K562 (cell line): ENCODE measurements at regions not wholly inside any gene's neighbourhood (a gene's known extent, or its start where the extent isn't known, plus 50 kb on each side); places are given as distances from the start of the nearest gene placed in this dataset.

Source experiments
- ATAC-seq: fragments of 200-7000 bp; cut with Tn5 transposase; 3 replicates; pipeline ENCODE4 v1.9.1; 2020; ENCODE audit warnings: moderate library complexity
- BruUV-seq: library from RNA; stranded (reverse); fragments of 400-500 nt; replicated peaks from 2 replicates; lab custom pipeline; 2021; lab: Mats Ljungman, UMichigan
- CTCF ChIA-PET: fragments of 300-600 bp; formaldehyde crosslinking; extraction: SDS; loops from one replicate; lab custom pipeline; 2021; ENCODE audit warnings: low intra/inter-chr PET ratio; lab: Yijun Ruan, JAX
- POLR2A ChIA-PET: fragments of 300-600, 350-650 bp; sonication (Branson Sonifier 250); formaldehyde crosslinking; extraction: SDS; loops from one replicate; lab custom pipeline; 2021; ENCODE audit warnings: antibody characterized with exemption, inconsistent platforms; lab: Yijun Ruan, JAX
- DNase-seq, 4 experiments: peaks; one replicate each; pipeline versions ENCODE4 v3.0.0 to v3.0.0-alpha.2; 2011 to 2018; ENCODE audit warnings: low spot score in 3 of 4, mixed read lengths in 3 of 4; ENCODE audit errors: extremely low read depth in 1 of 4
- FAIRE-seq: peaks from 2 replicates; lab custom pipeline; 2011; peaks lifted over from hg19 to GRCh38; lab: Jason Lieb, UNC
- H2AFZ ChIP-seq: 2 replicates; pipeline ENCODE4 v1.6.0; 2011; ENCODE audit warnings: low read depth, low read length, control low read depth, inconsistent platforms
- H3K27ac ChIP-seq: fragments of 200-600 bp; 3 replicates; pipeline ENCODE4 v1.8.0; 2011; ENCODE audit warnings: low read depth, mild to moderate bottlenecking, control low read depth, inconsistent platforms, low read length, moderate library complexity, mixed read lengths; ENCODE audit errors: extremely low read depth
- H3K27me3 ChIP-seq, 2 experiments: fragments of 300-600 bp in 1 of 2; 2 replicates in 1 of 2; 3 replicates in 1 of 2; pipeline versions ENCODE4 v1.6.0 to v1.8.0; 2011; ENCODE audit warnings: inconsistent platforms in 2 of 2, low read length in 2 of 2, mild to moderate bottlenecking in 1 of 2, mixed read lengths in 1 of 2, moderate library complexity in 1 of 2; ENCODE audit not compliant: control insufficient read depth in 2 of 2, insufficient read depth in 2 of 2
- H3K36me3 ChIP-seq: fragments of 300-600 bp; 3 replicates; pipeline ENCODE4 v1.8.0; 2011; ENCODE audit warnings: mild to moderate bottlenecking, low read length, inconsistent platforms; ENCODE audit not compliant: control insufficient read depth, insufficient read depth
- H3K4me1 ChIP-seq, 2 experiments: fragments of 200-600 bp in 1 of 2; replicated peaks in 1 of 2; 2 replicates in 1 of 2; 3 replicates in 1 of 2; pipeline versions ENCODE4 v1.5.1 to v1.8.0; 2011; ENCODE audit warnings: inconsistent platforms in 2 of 2, low read length in 2 of 2, mild to moderate bottlenecking in 1 of 2, mixed read lengths in 1 of 2, moderate library complexity in 1 of 2; ENCODE audit not compliant: control insufficient read depth in 2 of 2, insufficient read depth in 2 of 2
- H3K4me2 ChIP-seq: 2 replicates; pipeline ENCODE4 v1.6.1; 2011; ENCODE audit warnings: low read length, control low read depth, inconsistent platforms, mixed read lengths; ENCODE audit not compliant: insufficient read depth
- H3K4me3 ChIP-seq: fragments of 200-600 bp; sonication (generic), shearing (Covaris generic); 2 replicates; pipeline ENCODE4 v1.5.1; 2016; ENCODE audit warnings: control low read depth, inconsistent platforms
- H3K79me2 ChIP-seq: fragments of 200-600 bp; 3 replicates; pipeline ENCODE4 v1.8.0; 2011; ENCODE audit warnings: low read length, inconsistent platforms; ENCODE audit not compliant: control insufficient read depth, insufficient read depth
- H3K9ac ChIP-seq, 2 experiments: 2 replicates each; pipeline versions ENCODE4 v1.6.0 to v1.6.1; 2011; ENCODE audit warnings: low read depth in 2 of 2, low read length in 2 of 2, control low read depth in 1 of 2, inconsistent platforms in 1 of 2, mild to moderate bottlenecking in 1 of 2, mixed read lengths in 1 of 2; ENCODE audit not compliant: insufficient read depth in 1 of 2
- H3K9me1 ChIP-seq: one replicate; pipeline ENCODE4 v1.6.0; 2011; ENCODE audit warnings: inconsistent platforms, mild to moderate bottlenecking, low read length, moderate library complexity; ENCODE audit not compliant: control insufficient read depth, insufficient read depth
- H3K9me3 ChIP-seq: replicated peaks from 2 replicates; pipeline ENCODE4 v1.5.1; 2011; ENCODE audit warnings: low read depth, low read length, inconsistent platforms; ENCODE audit not compliant: control insufficient read depth, insufficient read depth
- H4K20me1 ChIP-seq: replicated peaks from 2 replicates; pipeline ENCODE4 v1.6.1; 2011; ENCODE audit warnings: low read length, inconsistent platforms, mixed read lengths; ENCODE audit not compliant: control insufficient read depth, insufficient read depth
- CHAMP1 ChIP-seq: fragments of 450-650 bp; IDR thresholded peaks from 2 replicates; pipeline ENCODE4 v1.6.1; 2016; ENCODE audit warnings: mild to moderate bottlenecking
- SRSF3 ChIP-seq: fragments of 200-400 bp; formaldehyde crosslinking; IDR thresholded peaks from 2 replicates; pipeline ENCODE4 v1.6.1; 2016; ENCODE audit warnings: mild to moderate bottlenecking, low read length, moderate library complexity; ENCODE audit not compliant: insufficient read depth
- ZFP36 ChIP-seq: fragments of 150-350 bp; IDR thresholded peaks from 2 replicates; pipeline ENCODE4 v1.6.1; 2018; ENCODE audit warnings: low read length, low read depth; ENCODE audit not compliant: partially characterized antibody
- WGBS: fragments of 100-300 bp; shearing (Covaris generic); methylation state at CpG from one replicate; pipeline ENCODE4 v1.1.6; 2016; ENCODE audit warnings: low coverage, mixed read lengths; ENCODE audit not compliant: insufficient coverage; ENCODE audit errors: missing lambda C conversion rate; 5-methylcytosine and 5-hydroxymethylcytosine counted together
- in situ Hi-C: fragments of 300-500 bp; cut with MboI; formaldehyde crosslinking; loops from 4 replicates; pipeline ENCODE4 v1.15.0; 2018; ENCODE audit warnings: inconsistent platforms, mixed read lengths
- intact Hi-C: fragments of 100-400 bp; cut with micrococcal nuclease; formaldehyde crosslinking; loops from 2 replicates; pipeline ENCODE4 v1.14.2; 2022

- TF ChIP-seq CHAMP1 (no peak), SRSF3 (no peak)
- TF ChIP-seq, all 486 proteins: peak for 0
These were observed 558.9 kb upstream of the WWC1 start (continued) for GRCh38 chr5:167732499-167732898.

- in situ Hi-C loops, result no loop called here
- FAIRE-seq, result no peak
- no TSS peak for BruUV-seq
These were observed 554.5 kb upstream of the WWC1 start for GRCh38 chr5:167736992-167737391.

More at GRCh38 chr5:167736992-167737391, 554.5 kb upstream of the WWC1 start:
- Histone ChIP-seq H3K4me2 (no peak overlapping the region), H3K27ac (no peak overlapping the region), H3K4me1 (no peaks in the 10 kb centered on the region), H3K36me3 (no peaks in the 10 kb centered on the region), H3K27me3 (no peaks in the 10 kb centered on the region), H3K79me2 (no peaks in the 10 kb centered on the region), H3K9ac (no peak overlapping the region), H3K4me3 (no peak overlapping the region), H4K20me1 (no peaks in the 10 kb centered on the region), H2AFZ (no peak overlapping the region), H3K9me1 (no peaks in the 10 kb centered on the region), H3K9me3 (no peaks in the 10 kb centered on the region)
- POLR2A ChIA-PET, result no interaction called here
- CTCF ChIA-PET, result no interaction called here
- DNase-seq (no peak), ATAC-seq (no peak)
- WGBS, result under 1% methylated on average over 12 of the region's 12 CpGs
- intact Hi-C loops, result no loop called here
- no peak for TF ChIP-seq ZFP36
